ENCODE measurements at regions not wholly inside any gene's neighbourhood (a gene's known extent, or its start where the extent isn't known, plus 50 kb on each side); places are given as distances from the start of the nearest gene placed in this dataset.
"Not testable (repeated sequence)": the region's sequence is repeated elsewhere in the genome, so short reads cannot be mapped to it uniquely, and the experiment has no call there.

- ATAC-seq, result no peak
These were observed 113.4 kb downstream of the FAM50B start for GRCh38 chr6:3962291-3963280.

GRCh38 chr6:3963426-3963825 lies 114.3 kb downstream of the FAM50B start:
- no peak for ATAC-seq

- no peak for ATAC-seq
These were observed 113.7 kb downstream of the FAM217A start for GRCh38 chr6:3965071-3965718.

GRCh38 chr6:3966426-3966825 lies 112.5 kb downstream of the FAM217A start:
- ATAC-seq, result no peak

- ATAC-seq, result no peak
These were observed 108.8 kb downstream of the FAM217A start for GRCh38 chr6:3970097-3970496.

- ATAC-seq, result not testable (repeated sequence)
These were observed 105.8 kb downstream of the FAM217A start for GRCh38 chr6:3973152-3973551.

- peak; percentile 88 to 89 for ATAC-seq
These were observed 100.8 kb downstream of the FAM217A start for GRCh38 chr6:3977875-3978711.

GRCh38 chr6:3978966-3979365 lies 100.0 kb downstream of the FAM217A start:
- not testable (repeated sequence) for ATAC-seq

- ATAC-seq, result no peak
These were observed 97.0 kb downstream of the FAM217A start for GRCh38 chr6:3981917-3982316.

GRCh38 chr6:3983778-3984177 lies 95.2 kb downstream of the FAM217A start:
- ATAC-seq, result no peak

- ATAC-seq, result no peak
These were observed 94.4 kb downstream of the FAM217A start for GRCh38 chr6:3984494-3984893.

- no peak for ATAC-seq
These were observed 92.7 kb downstream of the FAM217A start for GRCh38 chr6:3986241-3986640.

- ATAC-seq, result no peak
These were observed 91.9 kb downstream of the FAM217A start for GRCh38 chr6:3987053-3987452.

- no peak for ATAC-seq
These were observed 91.4 kb downstream of the FAM217A start for GRCh38 chr6:3987576-3987975.

- ATAC-seq, result peak; percentile 81
These were observed 88.0 kb downstream of the FAM217A start for GRCh38 chr6:3990692-3991491.

- ATAC-seq, result no peak
These were observed 87.0 kb downstream of the FAM217A start for GRCh38 chr6:3991941-3992340.

- no peak for ATAC-seq
These were observed 82.6 kb downstream of the FAM217A start for GRCh38 chr6:3996349-3996748.

GRCh38 chr6:3997177-3997770 lies 81.7 kb downstream of the FAM217A start:
- no peak for ATAC-seq

- no peak for ATAC-seq
These were observed 78.9 kb downstream of the FAM217A start for GRCh38 chr6:3999800-4000661.

GRCh38 chr6:4004249-4004648 lies 74.7 kb downstream of the FAM217A start:
- peak in 1 of 2 donors; percentile 27 for ATAC-seq
